Gastroesophageal sphincter (tissue), 4 donors: ENCODE measurements at regions not wholly inside any gene's neighbourhood (a gene's known extent, or its start where the extent isn't known, plus 50 kb on each side); places are given as distances from the start of the nearest gene placed in this dataset.
"Not testable (repeated sequence)": the region's sequence is repeated elsewhere in the genome, so short reads cannot be mapped to it uniquely, and the experiment has no call there.

Source experiments
- ATAC-seq: fragments of 150-250 bp; one replicate; pipeline ENCODE4 v1.9.1; 2016; ENCODE audit warnings: mild to moderate bottlenecking, moderate library complexity
- H3K27ac ChIP-seq, 4 donors: fragments of 200-600 bp; sonication (generic) in 3 of 4; 1 replicate in 3 of 4; 2 replicates in 1 of 4; pipeline ENCODE4 v1.5.1; 2016 to 2019
- H3K27me3 ChIP-seq: fragments of 200-600 bp; sonication (generic); one replicate; pipeline ENCODE4 v1.5.1; 2019
- H3K36me3 ChIP-seq, 2 donors: fragments of 200-600 bp; sonication (generic); one replicate each; pipeline ENCODE4 v1.5.1; 2019; ENCODE audit warnings: control low read depth in 1 of 2
- H3K4me1 ChIP-seq, 3 donors: fragments of 200-600 bp; sonication (generic); 1 replicate in 2 of 3; 2 replicates in 1 of 3; pipeline ENCODE4 v1.5.1; 2016 to 2019; ENCODE audit warnings: control low read depth in 2 of 3
- H3K4me3 ChIP-seq, 2 donors: fragments of 200-600 bp; sonication (generic); one replicate each; pipeline ENCODE4 v1.5.1; 2019; ENCODE audit warnings: mild to moderate bottlenecking in 1 of 2, moderate library complexity in 1 of 2
- H3K9me3 ChIP-seq, 3 donors: fragments of 200-600 bp; sonication (generic); one replicate each; pipeline ENCODE4 v1.5.1; 2017 to 2019; ENCODE audit warnings: control low read depth in 2 of 3
- EP300 ChIP-seq: sonication (generic); formaldehyde crosslinking; IDR thresholded peaks from one replicate; pipeline ENCODE4 v1.6.1; 2017; ENCODE audit warnings: antibody characterized with exemption, mild to moderate bottlenecking
- POLR2A ChIP-seq, 2 donors: fragments of 450-650 bp; IDR thresholded peaks; one replicate each; pipeline ENCODE4 v1.6.1; 2017; ENCODE audit warnings: antibody characterized with exemption in 2 of 2, mild to moderate bottlenecking in 2 of 2, moderate library complexity in 1 of 2
- POLR2AphosphoS5 ChIP-seq: sonication (generic); formaldehyde crosslinking; IDR thresholded peaks from one replicate; pipeline ENCODE4 v1.6.1; 2017; ENCODE audit warnings: antibody characterized with exemption
- WGBS, 2 donors: methylation state at CpG; one replicate each; pipeline ENCODE4 v1.1.5; 2018; ENCODE audit warnings: low coverage in 1 of 2; 5-methylcytosine and 5-hydroxymethylcytosine counted together
- TF ChIP-seq, protein P1 (sequence below), 4 experiments: fragments of 200-600 bp in 2 of 4; fragments of 450-650 bp in 2 of 4; sonication (generic) in 1 of 4; IDR thresholded peaks; one replicate each; pipeline ENCODE4 v1.5.1; 2017 to 2019; ENCODE audit warnings: antibody characterized with exemption in 4 of 4, mild to moderate bottlenecking in 2 of 4, moderate library complexity in 2 of 4

DNA sequence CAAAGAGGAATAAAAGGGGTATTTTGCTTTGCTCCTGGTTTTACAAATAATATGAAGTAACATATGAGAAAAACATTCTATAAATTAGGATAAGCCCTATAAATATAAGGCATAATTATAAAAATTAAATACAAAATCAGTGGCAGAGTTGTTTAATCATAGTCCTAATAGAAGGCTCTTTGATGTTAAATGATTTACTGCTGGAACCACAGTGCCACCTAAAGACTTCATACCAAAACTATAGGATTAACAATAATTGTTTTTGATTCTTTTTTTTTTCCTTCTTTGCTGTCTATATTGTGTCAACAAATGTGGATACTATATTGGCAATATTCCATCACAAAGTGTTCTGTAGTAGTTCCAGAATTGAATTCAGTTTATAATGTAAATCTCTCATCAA, 837.7 kb upstream of the SLC39A10 start:
- Histone ChIP-seq H3K27me3 (no peaks in the 10 kb centered on the region), H3K4me1 (no peaks in the 10 kb centered on the region), H3K36me3 (no peaks in the 10 kb centered on the region), H3K9me3 (no peaks in the 10 kb centered on the region), H3K4me3 (no peak overlapping the region), H3K27ac (no peak overlapping the region)
- TF ChIP-seq EP300 (no peak), POLR2A (IDR thresholded peaks at IDR 0.05) (no peak), POLR2AphosphoS5 (no peak)
- TF ChIP-seq, protein P1, sequence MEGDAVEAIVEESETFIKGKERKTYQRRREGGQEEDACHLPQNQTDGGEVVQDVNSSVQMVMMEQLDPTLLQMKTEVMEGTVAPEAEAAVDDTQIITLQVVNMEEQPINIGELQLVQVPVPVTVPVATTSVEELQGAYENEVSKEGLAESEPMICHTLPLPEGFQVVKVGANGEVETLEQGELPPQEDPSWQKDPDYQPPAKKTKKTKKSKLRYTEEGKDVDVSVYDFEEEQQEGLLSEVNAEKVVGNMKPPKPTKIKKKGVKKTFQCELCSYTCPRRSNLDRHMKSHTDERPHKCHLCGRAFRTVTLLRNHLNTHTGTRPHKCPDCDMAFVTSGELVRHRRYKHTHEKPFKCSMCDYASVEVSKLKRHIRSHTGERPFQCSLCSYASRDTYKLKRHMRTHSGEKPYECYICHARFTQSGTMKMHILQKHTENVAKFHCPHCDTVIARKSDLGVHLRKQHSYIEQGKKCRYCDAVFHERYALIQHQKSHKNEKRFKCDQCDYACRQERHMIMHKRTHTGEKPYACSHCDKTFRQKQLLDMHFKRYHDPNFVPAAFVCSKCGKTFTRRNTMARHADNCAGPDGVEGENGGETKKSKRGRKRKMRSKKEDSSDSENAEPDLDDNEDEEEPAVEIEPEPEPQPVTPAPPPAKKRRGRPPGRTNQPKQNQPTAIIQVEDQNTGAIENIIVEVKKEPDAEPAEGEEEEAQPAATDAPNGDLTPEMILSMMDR (IDR thresholded peaks at IDR 0.05) = no peak
- ATAC-seq = no peak

DNA sequence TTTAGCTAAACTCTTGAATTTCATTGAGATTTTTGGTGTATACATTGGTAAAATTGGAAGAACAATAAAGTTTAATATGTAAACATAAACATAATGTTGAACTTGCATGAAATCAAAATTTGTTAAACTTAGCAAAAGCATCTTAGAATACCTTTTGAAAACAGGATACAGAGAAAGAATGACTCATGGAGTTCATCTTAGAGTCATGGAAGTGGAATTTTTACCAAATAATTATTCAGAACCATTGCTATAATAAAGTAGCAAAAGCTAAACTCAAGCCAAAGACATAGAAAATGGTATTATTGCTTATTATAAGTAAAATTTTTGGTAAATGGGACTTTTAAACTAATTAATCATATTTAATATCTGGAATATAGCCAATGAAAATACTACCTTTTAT, 841.6 kb upstream of the SLC39A10 start:
- Histone ChIP-seq H3K4me1 (no peaks in the 10 kb centered on the region), H3K27ac (no peak overlapping the region), H3K36me3 (no peaks in the 10 kb centered on the region), H3K4me3 (no peak overlapping the region), H3K9me3 (no peaks in the 10 kb centered on the region), H3K27me3 (no peaks in the 10 kb centered on the region)
- no peak for TF ChIP-seq EP300
- ATAC-seq = no peak

DNA sequence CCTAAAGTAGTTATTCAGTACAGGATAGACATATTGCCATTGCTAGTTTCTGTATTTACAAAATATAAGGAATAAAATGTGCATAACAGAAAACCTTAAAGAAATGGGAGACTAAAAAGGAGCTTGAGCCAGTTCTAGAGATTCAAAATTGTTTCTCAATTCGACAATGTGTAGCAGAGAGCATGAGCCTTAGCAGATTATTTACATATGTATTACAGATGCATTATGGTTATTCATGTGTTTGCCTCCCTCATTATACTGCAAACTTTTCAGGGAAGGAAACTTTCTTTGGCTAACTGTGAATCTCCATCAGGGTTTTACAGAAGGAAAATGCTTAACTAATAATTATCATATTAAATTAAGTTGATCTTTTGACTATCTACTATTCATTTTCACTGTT, 854.4 kb upstream of the SLC39A10 start:
- ATAC-seq = no peak
- Histone ChIP-seq H3K27me3 (no peaks in the 10 kb centered on the region), H3K4me1 (no peaks in the 10 kb centered on the region), H3K36me3 (no peaks in the 10 kb centered on the region), H3K9me3 (no peaks in the 10 kb centered on the region), H3K4me3 (no peak overlapping the region), H3K27ac (no peak overlapping the region)
- WGBS, 2 donors = 53 to 75% methylated on average over 1 of the region's 1 CpG
- TF ChIP-seq POLR2A (IDR thresholded peaks at IDR 0.05) = no peak
- TF ChIP-seq POLR2AphosphoS5 = no peak
- TF ChIP-seq EP300 = no peak
- TF ChIP-seq, protein P1 (IDR thresholded peaks at IDR 0.05) = no peak

DNA sequence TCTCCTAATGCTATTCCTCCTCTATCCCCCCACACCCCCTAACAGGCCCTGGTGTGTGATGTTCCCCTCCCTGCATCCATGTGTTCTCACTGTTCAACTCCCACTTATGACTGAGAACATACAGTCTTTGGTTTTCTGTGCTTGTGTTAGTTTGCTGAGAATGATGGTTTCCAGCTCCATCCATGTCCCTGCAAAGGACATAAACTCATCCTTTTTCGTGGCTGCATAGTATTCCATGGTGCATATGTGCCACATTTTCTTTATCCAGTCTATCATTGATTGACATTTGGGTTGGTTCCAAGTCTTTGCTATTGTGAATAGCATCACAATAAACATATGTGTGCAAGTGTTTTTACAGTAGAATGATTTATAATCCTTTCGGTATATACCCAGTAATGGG, 870.0 kb upstream of the SLC39A10 start:
- not testable (repeated sequence) for ATAC-seq
- WGBS, 2 donors = 92% methylated on average over 2 of the region's 2 CpGs

DNA sequence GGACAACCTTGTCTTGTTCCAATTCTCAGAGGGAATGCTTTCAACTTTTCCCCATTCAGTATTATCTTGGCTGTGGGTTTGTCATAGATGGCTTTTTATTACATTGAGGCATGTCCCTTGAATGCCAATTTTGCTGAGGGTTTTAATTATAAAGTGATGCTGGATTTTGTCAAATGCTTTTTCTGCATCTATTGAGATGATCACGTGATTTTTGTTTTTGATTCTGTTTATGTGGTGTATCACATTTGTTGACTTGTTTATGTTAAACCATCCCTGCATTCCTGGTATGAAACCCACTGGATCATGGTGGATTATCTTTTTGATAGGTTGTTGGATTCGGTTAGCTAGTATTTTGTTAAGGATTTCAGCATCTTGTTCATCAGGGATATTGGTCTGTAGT, 885.6 kb upstream of the SLC39A10 start:
- H3K27ac ChIP-seq, H3K4me3 ChIP-seq, H3K4me1 ChIP-seq, H3K27me3 ChIP-seq, ATAC-seq, H3K36me3 ChIP-seq: not testable (repeated sequence)
- 73 to 89% methylated on average over 2 of the region's 2 CpGs for WGBS, 2 donors
- peaks cover 0 to 12% (median 0%) of the 10 kb centered on the region in 3 donors for H3K9me3 ChIP-seq

More for the DNA sequence above, 870.0 kb upstream of the SLC39A10 start:
- H3K4me3 ChIP-seq, H3K4me1 ChIP-seq, H3K27ac ChIP-seq, H3K9me3 ChIP-seq, H3K36me3 ChIP-seq, H3K27me3 ChIP-seq: not testable (repeated sequence)

DNA sequence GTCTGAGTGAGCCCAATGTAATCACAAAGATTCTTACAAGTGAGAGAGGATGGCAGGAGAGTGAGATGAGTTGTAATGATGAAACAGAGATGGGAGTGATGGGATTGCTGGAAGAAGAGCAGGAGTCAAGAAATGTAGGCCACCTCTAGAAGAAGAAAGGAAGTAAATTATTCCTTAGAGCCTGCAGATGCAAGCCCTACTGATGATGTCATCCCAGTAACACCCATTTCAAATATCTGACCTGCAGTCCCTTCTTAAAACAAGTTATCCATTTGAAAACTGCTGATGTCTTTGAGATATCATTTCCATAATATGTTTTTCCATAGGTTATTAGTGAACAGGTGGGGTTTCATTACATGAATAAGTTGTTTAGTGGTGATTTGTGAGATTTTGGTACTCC, 888.0 kb upstream of the SLC39A10 start:
- H3K27ac ChIP-seq = no peak overlapping the region
- H3K36me3 ChIP-seq = no peaks in the 10 kb centered on the region
- peaks cover 0 to 12% (median 0%) of the 10 kb centered on the region in 3 donors for H3K9me3 ChIP-seq
- ATAC-seq = no peak
- H3K4me1 ChIP-seq = no peaks in the 10 kb centered on the region
- no peak for TF ChIP-seq EP300
- TF ChIP-seq POLR2AphosphoS5 = no peak
- no peak for TF ChIP-seq POLR2A (IDR thresholded peaks at IDR 0.05)
- TF ChIP-seq, protein P1 (IDR thresholded peaks at IDR 0.05) = no peak
- H3K4me3 ChIP-seq = no peak overlapping the region
- no peaks in the 10 kb centered on the region for H3K27me3 ChIP-seq

DNA sequence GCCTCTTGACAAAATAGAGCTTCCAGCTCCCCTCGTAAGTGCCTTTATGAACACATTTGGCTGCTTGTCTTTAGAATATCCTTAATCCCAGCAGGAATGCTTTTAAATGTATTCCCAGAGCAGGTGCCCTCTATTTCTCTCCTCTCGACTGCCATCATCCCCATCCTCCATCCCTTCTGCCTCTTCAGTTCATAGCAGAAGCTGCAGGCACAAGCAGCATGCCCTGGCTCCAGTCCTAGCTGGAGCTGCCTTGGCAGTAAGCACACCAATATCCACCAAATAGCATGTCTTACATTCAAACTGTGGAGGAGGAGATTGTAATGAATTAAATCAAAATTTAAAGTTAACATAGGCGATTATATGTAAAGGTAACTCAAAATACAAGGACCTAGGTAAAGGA, 891.3 kb upstream of the SLC39A10 start:
- TF ChIP-seq POLR2AphosphoS5 (no peak), POLR2A (IDR thresholded peaks at IDR 0.05) (no peak), EP300 (no peak)
- TF ChIP-seq, protein P1 (IDR thresholded peaks at IDR 0.05) = no peak
- Histone ChIP-seq H3K4me1 (no peaks in the 10 kb centered on the region), H3K36me3 (no peaks in the 10 kb centered on the region), H3K4me3 (no peak overlapping the region), H3K9me3 (no peaks in the 10 kb centered on the region), H3K27ac (no peak overlapping the region), H3K27me3 (no peaks in the 10 kb centered on the region)
- no peak for ATAC-seq
- 61 to 62% methylated on average over 3 of the region's 3 CpGs for WGBS, 2 donors
